CD4-positive, alpha-beta T cell treated with Interleukin-1 beta for 1 hour (primary cell): ENCODE measurements at regions not wholly inside any gene's neighbourhood (a gene's known extent, or its start where the extent isn't known, plus 50 kb on each side); places are given as distances from the start of the nearest gene placed in this dataset.
"Not testable (repeated sequence)": the region's sequence is repeated elsewhere in the genome, so short reads cannot be mapped to it uniquely, and the experiment has no call there.

Experiments
- DNase-seq, 2 donors: peaks; one replicate each; pipeline ENCODE4 v3.0.0-alpha.2; 2020 to 2022

GRCh38 chr14:85911044-85911443, 381.1 kb downstream of the FLRT2 start:
- DNase-seq, result no peak

GRCh38 chr14:85909581-85909980, 379.6 kb downstream of the FLRT2 start:
- DNase-seq, result no peak

- DNase-seq, result no peak
Measured at GRCh38 chr14:85907536-85907935, 377.6 kb downstream of the FLRT2 start.

GRCh38 chr14:85897808-85898207, 367.9 kb downstream of the FLRT2 start:
- no peak for DNase-seq

GRCh38 chr14:85895603-85896002, 365.7 kb downstream of the FLRT2 start:
- no peak for DNase-seq

- no peak for DNase-seq
Measured at GRCh38 chr14:85892251-85892650, 362.3 kb downstream of the FLRT2 start.

GRCh38 chr14:85883966-85884365, 354.0 kb downstream of the FLRT2 start:
- DNase-seq, result no peak

- no peak for DNase-seq
Measured at GRCh38 chr14:85883101-85883500, 353.2 kb downstream of the FLRT2 start.

- DNase-seq, result no peak
Measured at GRCh38 chr14:85881935-85882334, 352.0 kb downstream of the FLRT2 start.

- DNase-seq, result no peak
Measured at GRCh38 chr14:85878874-85879273, 348.9 kb downstream of the FLRT2 start.

GRCh38 chr14:85873006-85873405, 343.1 kb downstream of the FLRT2 start:
- DNase-seq, result no peak

GRCh38 chr14:85867450-85867849, 337.5 kb downstream of the FLRT2 start:
- no peak for DNase-seq

- DNase-seq, result no peak
Measured at GRCh38 chr14:85865701-85866100, 335.8 kb downstream of the FLRT2 start.

- no peak for DNase-seq
Measured at GRCh38 chr14:85858634-85859033, 328.7 kb downstream of the FLRT2 start.

GRCh38 chr14:85856430-85856829, 326.5 kb downstream of the FLRT2 start:
- no peak for DNase-seq

- DNase-seq, result no peak
Measured at GRCh38 chr14:85853996-85854526, 324.1 kb downstream of the FLRT2 start.

- DNase-seq, result no peak
Measured at GRCh38 chr14:85852906-85853305, 323.0 kb downstream of the FLRT2 start.

GRCh38 chr14:85852123-85852522, 322.2 kb downstream of the FLRT2 start:
- not testable (repeated sequence) for DNase-seq

- DNase-seq, result not testable (repeated sequence)
Measured at GRCh38 chr14:85830549-85830948, 300.6 kb downstream of the FLRT2 start.

- not testable (repeated sequence) for DNase-seq
Measured at GRCh38 chr14:85829601-85830000, 299.7 kb downstream of the FLRT2 start.

GRCh38 chr14:85824526-85824925, 294.6 kb downstream of the FLRT2 start:
- no peak for DNase-seq

GRCh38 chr14:85822236-85822635, 292.3 kb downstream of the FLRT2 start:
- no peak for DNase-seq

GRCh38 chr14:85817430-85817829, 287.5 kb downstream of the FLRT2 start:
- DNase-seq, result no peak

- no peak for DNase-seq
Measured at GRCh38 chr14:85813040-85813439, 283.1 kb downstream of the FLRT2 start.

GRCh38 chr14:85811340-85811739, 281.4 kb downstream of the FLRT2 start:
- DNase-seq, result no peak

GRCh38 chr14:85799668-85800067, 269.7 kb downstream of the FLRT2 start:
- no peak for DNase-seq
